Left hindlimb (tissue), 1 donor: ENCODE measurements at regions not wholly inside any gene's neighbourhood (a gene's known extent, or its start where the extent isn't known, plus 50 kb on each side); places are given as distances from the start of the nearest gene placed in this dataset.

Experiments
- DNase-seq: peaks from one replicate; pipeline ENCODE4 v3.0.0-alpha.2; 2018

GRCh38 chr1:218163371-218163770 is 121.7 kb upstream of the RRP15 start:
- no peak for DNase-seq

GRCh38 chr1:218164111-218164929 is 120.8 kb upstream of the RRP15 start:
- peak; percentile 45 for DNase-seq

DNA sequence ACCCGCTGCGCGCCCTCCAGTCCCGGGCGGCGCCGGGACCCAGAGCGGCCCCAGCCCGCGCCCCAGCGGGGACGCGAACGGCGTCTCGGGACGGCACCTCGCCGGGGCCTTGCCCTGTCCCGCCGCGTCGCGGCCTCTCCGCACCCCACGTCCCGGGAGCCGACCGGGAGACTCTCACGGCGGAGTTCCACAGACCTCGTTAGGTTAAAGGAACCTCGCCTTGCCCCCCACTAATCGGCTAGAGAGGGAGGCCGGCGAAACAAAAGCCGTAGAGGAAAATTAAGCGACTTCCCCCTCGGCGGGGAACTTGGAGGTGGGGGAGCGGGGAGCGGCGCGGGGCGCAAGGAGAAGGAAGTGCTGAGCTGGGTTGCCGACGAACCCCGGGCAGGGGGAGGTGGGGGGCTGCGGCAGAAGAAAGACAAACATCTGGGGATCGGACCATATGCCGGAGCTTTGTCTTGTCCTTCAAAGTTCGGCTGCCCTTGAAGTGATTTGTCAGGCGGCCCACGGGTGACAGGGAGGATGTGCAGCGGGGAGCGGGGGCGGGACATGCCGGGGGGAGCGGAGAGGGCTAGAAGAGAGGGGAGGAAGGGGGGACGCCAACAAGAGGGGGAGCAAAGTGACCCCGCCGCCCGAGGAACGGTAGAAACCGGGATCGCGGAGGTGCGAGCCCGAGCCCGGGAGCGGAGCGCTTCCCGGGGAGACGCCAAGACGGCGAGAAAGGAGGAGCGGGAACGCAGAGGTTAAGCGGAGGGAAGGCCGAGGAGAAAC is 120.0 kb upstream of the RRP15 start:
- peak; percentile 41 for DNase-seq

DNA sequence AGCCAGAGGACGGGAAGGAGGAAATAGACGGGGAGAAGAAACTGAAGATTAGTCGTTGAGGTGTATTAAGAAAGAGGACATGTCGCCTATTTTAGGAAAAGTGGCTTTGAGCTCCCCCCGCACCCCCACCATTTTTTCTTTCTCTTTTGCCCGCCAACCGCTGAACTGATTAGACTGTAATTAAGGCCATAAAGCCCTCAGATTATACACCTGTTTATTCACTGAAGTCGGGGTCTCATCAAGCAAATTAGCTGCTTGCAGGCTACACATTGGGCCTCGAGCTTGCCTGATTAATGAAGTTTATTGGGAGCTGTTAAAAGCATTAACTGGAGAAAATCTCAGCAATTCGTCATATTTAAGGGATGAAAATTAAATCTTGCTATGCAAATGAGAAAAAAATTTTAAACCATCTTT is 119.4 kb upstream of the RRP15 start:
- DNase-seq = no peak

- no peak for DNase-seq
Measured at GRCh38 chr1:218166268-218166945, 118.7 kb upstream of the RRP15 start.

- no peak for DNase-seq
Measured at GRCh38 chr1:218171302-218171893, 113.7 kb upstream of the RRP15 start.

DNA sequence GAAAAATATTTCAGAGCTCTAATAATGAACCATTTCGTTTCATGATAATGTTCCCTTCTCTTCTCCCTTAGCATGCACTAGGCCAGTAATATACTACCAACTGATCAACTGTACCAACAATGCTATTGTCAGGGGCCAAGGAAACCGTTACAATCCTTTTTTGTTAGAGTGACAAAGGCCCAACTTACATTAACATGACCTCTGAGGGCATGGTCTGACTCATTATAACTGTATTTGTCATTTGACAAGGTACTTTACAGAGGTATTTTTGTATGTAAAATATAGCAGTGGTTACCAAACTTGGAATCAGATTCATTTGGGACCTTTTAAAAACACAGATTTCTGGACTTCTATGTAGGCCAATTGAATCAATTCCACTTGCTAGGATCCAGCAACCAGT is 102.6 kb upstream of the RRP15 start:
- no peak for DNase-seq

- no peak for DNase-seq
Measured at GRCh38 chr1:218200979-218201378, 84.1 kb upstream of the RRP15 start.

DNA sequence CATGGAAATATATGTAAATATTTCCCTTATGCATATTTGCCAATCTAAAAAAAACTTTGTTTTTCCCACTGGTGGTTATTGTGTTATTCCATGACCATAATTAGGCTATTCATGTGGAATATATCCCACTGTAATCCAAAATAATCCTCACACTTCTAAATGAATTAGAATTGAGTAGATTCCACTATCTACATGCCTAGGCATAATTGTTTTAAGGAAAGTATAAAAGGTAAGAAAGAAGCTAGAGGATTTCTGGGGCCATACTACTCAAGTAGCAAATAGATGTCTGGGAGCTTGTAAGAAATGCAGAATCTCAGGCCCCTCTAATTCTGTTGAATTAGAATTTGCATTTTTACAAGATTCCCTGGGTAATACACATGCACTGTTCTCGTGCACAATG is 83.5 kb upstream of the RRP15 start:
- DNase-seq = no peak

- no peak for DNase-seq
Measured at GRCh38 chr1:218205721-218206120, 79.4 kb upstream of the RRP15 start.

DNA sequence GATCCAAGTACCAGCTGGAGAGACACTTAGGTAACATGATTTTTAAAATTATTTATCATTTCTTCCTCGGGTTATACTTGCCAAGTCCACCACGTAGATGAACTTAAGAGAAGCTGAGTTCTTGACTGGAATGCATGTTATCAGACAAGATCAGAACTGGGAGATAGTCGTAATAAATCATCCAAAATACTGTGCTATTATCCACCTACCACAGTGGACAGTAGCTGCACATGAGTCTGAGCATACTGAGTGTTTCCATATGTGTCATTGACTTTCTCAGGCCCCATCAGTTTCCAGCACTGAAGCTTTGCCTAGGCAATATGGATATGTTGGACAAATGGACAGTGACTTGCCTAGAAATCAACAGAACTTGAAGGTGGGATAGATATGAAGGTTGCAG is 77.9 kb upstream of the RRP15 start:
- DNase-seq = no peak

- no peak for DNase-seq
Measured at GRCh38 chr1:218209351-218209861, 75.7 kb upstream of the RRP15 start.

- no peak for DNase-seq
Measured at GRCh38 chr1:218211241-218211640, 73.9 kb upstream of the RRP15 start.

- no peak for DNase-seq
Measured at GRCh38 chr1:218217040-218217439, 68.1 kb upstream of the RRP15 start.

GRCh38 chr1:218219460-218219859 is 65.6 kb upstream of the RRP15 start:
- DNase-seq = no peak

- no peak for DNase-seq
Measured at GRCh38 chr1:218224101-218224500, 61.0 kb upstream of the RRP15 start.

DNA sequence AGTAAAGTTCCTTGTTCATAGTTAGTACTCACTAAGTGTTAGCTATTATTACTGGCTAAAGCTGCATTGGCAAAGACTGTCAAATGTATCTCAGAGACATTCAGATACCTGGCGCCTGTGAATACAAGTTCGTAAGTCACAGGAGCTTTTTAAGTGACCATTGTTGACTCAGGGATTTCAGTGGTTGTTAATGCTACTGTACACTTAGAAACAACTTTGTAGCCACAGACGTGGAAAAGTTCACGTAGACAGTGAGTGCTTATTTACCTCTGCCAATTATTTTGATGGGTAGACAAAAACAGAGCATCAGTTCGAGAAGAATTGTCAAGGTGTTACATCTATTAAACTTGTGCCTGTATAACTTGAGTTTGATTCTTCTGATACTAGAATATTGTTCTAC is 59.1 kb upstream of the RRP15 start:
- no peak for DNase-seq
